ENCODE measurements at regions not wholly inside any gene's neighbourhood (a gene's known extent, or its start where the extent isn't known, plus 50 kb on each side); places are given as distances from the start of the nearest gene placed in this dataset.

- TF ChIP-seq POLR2AphosphoS5 (IDR thresholded peaks at IDR 0.05): no peak
- no peak for TF ChIP-seq POLR2A (IDR thresholded peaks at IDR 0.05)
- no peak for TF ChIP-seq EP300 (IDR thresholded peaks at IDR 0.05)
- no peak for TF ChIP-seq CTCF (IDR thresholded peaks at IDR 0.05)
- no peaks in the 10 kb centered on the region for H3K9me3 ChIP-seq
- no peak overlapping the region for H3K4me3 ChIP-seq
- no peaks in the 10 kb centered on the region for H3K36me3 ChIP-seq
- no peaks in the 10 kb centered on the region for H3K27me3 ChIP-seq
- H3K4me1 ChIP-seq: no peaks in the 10 kb centered on the region
- intact Hi-C loops (cut with DNase I): no loop called here
- no peak for DNase-seq
- no peak overlapping the region for H3K27ac ChIP-seq
Measured at GRCh38 chr17:73933871-73934270, 269.6 kb upstream of the RPL38 start.

- no peak for DNase-seq
- H3K9me3 ChIP-seq: no peaks in the 10 kb centered on the region
- no peak overlapping the region for H3K4me3 ChIP-seq
- TF ChIP-seq CTCF (IDR thresholded peaks at IDR 0.05): no peak
- no peak for TF ChIP-seq POLR2A (IDR thresholded peaks at IDR 0.05)
- no peak for TF ChIP-seq EP300 (IDR thresholded peaks at IDR 0.05)
- TF ChIP-seq POLR2AphosphoS5 (IDR thresholded peaks at IDR 0.05): no peak
- no peaks in the 10 kb centered on the region for H3K4me1 ChIP-seq
- no peak overlapping the region for H3K27ac ChIP-seq
- intact Hi-C loops (cut with DNase I): no loop called here
- no peaks in the 10 kb centered on the region for H3K27me3 ChIP-seq
- WGBS, 2 donors: 20 to 42% methylated on average over 2 of the region's 2 CpGs
- no peaks in the 10 kb centered on the region for H3K36me3 ChIP-seq
Measured at GRCh38 chr17:73934696-73935095, 268.8 kb upstream of the RPL38 start.

GRCh38 chr17:73936908-73937627 is 266.4 kb upstream of the RPL38 start:
- no peak for DNase-seq
- Histone ChIP-seq H3K4me1 (no peaks in the 10 kb centered on the region), H3K4me3 (no peak overlapping the region), H3K27ac (no peak overlapping the region), H3K9me3 (no peaks in the 10 kb centered on the region), H3K27me3 (no peaks in the 10 kb centered on the region), H3K36me3 (no peaks in the 10 kb centered on the region)
- 69 to 79% methylated on average over 8 of the region's 8 CpGs for WGBS, 2 donors
- intact Hi-C loops (cut with DNase I): no loop called here
- TF ChIP-seq POLR2AphosphoS5 (IDR thresholded peaks at IDR 0.05): no peak
- TF ChIP-seq CTCF (IDR thresholded peaks at IDR 0.05): no peak
- TF ChIP-seq EP300 (IDR thresholded peaks at IDR 0.05): no peak
- no peak for TF ChIP-seq POLR2A (IDR thresholded peaks at IDR 0.05)

- no peak for DNase-seq
- intact Hi-C loops (cut with DNase I): no loop called here
Measured at GRCh38 chr17:73938706-73939105, 264.8 kb upstream of the RPL38 start.

More at GRCh38 chr17:73938706-73939105, 264.8 kb upstream of the RPL38 start:
- H3K27ac ChIP-seq: no peak overlapping the region
- no peak overlapping the region for H3K4me3 ChIP-seq
- H3K4me1 ChIP-seq: no peaks in the 10 kb centered on the region
- no peaks in the 10 kb centered on the region for H3K9me3 ChIP-seq
- TF ChIP-seq POLR2A (IDR thresholded peaks at IDR 0.05) (no peak), POLR2AphosphoS5 (IDR thresholded peaks at IDR 0.05) (no peak), CTCF (IDR thresholded peaks at IDR 0.05) (no peak), EP300 (IDR thresholded peaks at IDR 0.05) (no peak)
- peaks cover 0 to 5% (median 0%) of the 10 kb centered on the region in 3 donors for H3K27me3 ChIP-seq
- no peaks in the 10 kb centered on the region for H3K36me3 ChIP-seq
- 47 to 71% methylated on average over 2 of the region's 2 CpGs for WGBS, 2 donors
